HG03342 (cell line): ENCODE measurements at regions not wholly inside any gene's neighbourhood (a gene's known extent, or its start where the extent isn't known, plus 50 kb on each side); places are given as distances from the start of the nearest gene placed in this dataset.
"Not testable (repeated sequence)": the region's sequence is repeated elsewhere in the genome, so short reads cannot be mapped to it uniquely, and the experiment has no call there.

Experiments used
- ATAC-seq: cut with Tn5 transposase; IDR thresholded peaks from one replicate; pipeline ENCODE4 v1.9.1; 2021; ENCODE audit warnings: mild to moderate bottlenecking, moderate library complexity; ENCODE audit not compliant: unreplicated experiment

DNA sequence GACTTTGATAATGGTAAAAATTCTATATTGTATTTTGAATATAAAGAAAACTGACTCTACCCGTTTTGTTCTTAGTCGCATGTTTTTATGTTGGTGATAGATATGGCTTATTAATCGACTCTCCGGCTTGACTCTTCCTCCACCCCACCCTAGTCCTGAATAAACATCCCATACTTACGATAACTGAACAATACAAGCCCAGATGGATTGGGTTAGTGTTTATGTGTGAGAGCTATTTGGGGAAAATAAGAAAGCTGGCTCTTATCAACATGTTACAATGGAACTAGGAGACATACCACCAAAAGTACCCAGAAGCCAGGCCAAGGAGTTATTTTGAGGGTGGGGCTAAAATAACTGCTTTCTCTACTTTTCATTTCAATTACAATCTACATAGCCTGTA, 796.3 kb downstream of the DIAPH3 start:
- no peak for ATAC-seq

DNA sequence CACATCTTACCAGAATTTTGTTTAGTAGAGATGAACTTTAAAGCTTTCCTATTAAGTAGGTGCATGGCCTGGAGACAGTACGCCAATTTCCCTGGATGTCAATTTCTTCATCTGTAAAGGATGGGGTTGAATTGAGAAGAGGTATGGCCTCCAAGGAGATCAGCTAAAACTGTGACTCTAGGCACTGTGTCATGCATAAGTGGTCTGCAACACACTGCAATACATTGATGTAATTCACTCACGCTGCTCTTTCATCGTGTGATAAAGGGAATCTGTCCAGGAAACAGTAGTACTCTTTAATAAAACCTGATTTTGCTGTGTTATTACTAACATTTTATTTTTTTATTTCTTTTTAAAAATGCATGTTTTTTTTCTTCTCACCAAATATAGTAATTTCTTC, 795.8 kb downstream of the DIAPH3 start:
- ATAC-seq: no peak

DNA sequence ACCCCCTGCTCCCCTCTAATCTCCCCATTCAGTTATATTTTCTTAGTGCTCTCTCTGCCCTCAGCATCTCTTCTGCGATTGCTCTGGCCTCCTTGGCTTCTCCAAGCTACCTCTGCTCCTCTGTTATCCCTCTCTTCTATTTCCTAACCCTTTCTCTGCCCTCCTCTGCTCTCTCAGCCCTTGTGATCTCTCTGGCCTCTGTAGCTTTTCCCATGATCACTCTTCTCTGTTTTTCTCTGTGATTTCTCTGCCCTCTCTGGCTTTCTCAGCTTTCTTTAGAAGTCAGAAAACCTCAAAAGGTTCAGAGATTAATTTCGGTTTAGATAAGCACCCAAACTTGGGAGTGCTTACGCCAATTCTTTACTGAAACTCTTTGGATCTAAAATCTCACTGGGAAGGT, 795.0 kb downstream of the DIAPH3 start:
- ATAC-seq: no peak

- ATAC-seq: no peak
Observed at GRCh38 chr13:59371229-59371628, 792.5 kb downstream of the DIAPH3 start.

DNA sequence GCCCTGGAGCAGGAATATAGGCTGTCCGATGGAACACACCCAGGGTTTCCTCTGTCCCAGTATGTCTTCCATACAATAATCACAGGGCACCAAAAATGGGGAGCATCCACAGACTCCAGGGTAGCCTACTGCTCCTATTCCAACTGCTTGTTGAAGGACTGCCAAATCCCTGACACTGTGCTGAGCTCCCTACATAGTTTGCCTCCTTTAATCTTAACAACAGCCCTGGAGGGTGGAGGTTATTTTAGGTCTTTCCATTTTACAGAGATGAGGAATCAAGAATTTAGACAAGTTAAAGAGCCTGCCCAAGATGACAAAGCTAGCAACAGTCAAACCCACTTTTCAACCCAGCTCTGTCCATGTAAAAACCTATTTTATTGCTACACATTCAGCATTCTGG, 790.4 kb downstream of the DIAPH3 start:
- ATAC-seq: no peak

- no peak for ATAC-seq
Observed at GRCh38 chr13:59374691-59375090, 789.0 kb downstream of the DIAPH3 start.

- no peak for ATAC-seq
Observed at GRCh38 chr13:59384154-59384553, 779.6 kb downstream of the DIAPH3 start.

- peak; percentile 100 for ATAC-seq
Observed at GRCh38 chr13:59391696-59392095, 772.0 kb downstream of the DIAPH3 start.

DNA sequence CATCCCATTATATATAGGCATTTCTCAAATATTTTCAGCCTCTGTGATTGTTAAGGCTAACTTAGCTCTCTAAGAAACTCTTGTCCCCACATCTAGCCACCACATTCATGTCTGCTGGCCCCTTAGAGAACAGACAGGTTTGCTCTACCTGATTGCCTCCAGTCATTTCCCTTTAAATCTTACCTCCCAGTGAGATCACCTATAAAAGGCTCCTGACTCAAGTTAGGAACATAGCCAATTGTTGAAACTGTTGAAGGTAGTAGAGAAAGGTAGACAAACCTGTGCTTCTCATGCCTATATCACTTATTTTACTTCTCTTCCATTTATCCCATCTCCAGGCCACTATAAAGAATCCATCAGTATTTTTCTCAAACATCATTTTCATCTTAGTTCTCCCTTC, 771.4 kb downstream of the DIAPH3 start:
- ATAC-seq: no peak

DNA sequence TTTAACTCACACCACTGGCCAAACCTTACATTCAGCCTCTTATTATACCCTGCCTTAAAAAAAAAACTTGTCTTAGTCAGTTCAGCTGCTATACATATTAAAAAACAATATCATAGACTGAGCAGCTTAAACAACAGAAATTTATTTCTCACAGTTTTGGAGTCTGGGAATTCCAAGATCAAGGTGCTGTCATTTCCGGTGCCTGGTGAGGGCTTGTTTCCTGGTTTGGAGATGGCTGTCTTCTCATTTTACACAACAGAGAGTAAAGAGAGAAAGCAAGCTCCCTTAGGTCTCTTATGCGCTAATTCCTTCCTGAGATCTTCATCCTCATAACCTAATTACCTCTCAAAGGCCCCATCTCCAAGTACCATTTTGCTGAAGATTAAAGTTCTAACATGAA, 769.2 kb downstream of the DIAPH3 start:
- no peak for ATAC-seq

DNA sequence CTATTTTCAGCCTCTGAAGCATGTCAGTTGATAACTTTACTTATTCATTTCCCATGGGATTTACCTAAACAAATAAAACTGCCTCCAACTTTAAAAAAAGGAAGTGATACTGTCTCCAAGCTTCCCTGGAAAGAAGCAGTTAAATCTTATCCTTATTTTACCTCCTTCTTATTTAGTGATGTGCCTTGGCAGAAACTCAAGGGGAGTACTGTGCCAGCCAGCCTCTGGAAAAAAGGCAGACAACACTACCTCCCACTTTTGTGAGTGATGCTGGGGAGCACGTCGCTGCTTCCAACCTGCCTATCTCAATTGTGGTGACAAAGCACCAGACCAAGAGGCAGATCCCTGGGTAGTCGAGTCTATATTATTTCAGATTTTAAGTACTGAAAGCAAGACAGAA, 765.6 kb downstream of the DIAPH3 start:
- ATAC-seq: no peak

- no peak for ATAC-seq
Observed at GRCh38 chr13:59398661-59399060, 765.1 kb downstream of the DIAPH3 start.

GRCh38 chr13:59399513-59399912, 764.2 kb downstream of the DIAPH3 start:
- ATAC-seq: no peak

DNA sequence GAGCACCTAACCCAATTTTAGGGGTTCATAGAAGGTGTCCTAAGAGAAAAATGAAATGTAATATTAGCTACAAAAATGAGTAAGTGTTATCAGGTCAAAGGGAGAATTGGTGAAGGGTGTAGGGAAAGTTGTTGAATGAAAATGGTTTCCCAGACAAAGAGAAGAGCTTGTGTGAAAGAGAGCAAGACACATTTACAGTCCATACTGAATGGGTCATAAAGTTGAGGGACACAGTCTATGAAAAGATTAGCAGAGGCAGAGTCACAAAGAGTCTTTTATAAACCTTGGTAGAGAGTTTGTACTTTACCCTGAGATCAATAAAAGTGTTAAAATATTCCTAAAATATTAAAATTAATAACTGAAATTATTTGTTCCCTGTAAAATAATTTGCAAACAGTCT, 759.4 kb downstream of the DIAPH3 start:
- ATAC-seq: no peak

DNA sequence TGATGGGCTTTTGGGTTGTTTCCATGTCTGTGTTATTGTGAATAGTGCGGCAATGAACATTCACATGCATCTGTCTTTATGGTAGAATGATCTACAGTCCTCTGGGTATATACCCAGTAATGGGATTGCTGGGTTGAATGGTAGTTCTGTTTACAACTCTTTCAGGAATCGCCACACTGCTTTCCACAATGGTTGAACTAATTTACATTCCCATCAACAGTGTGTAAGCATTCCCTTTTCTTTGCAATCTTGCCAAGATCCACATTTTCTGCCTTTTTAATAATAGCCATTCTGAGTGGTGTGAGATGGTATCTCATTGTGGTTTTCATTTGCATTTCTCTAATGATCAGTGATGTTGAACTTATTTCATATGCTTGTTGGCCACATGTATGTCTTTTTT, 756.5 kb downstream of the DIAPH3 start:
- not testable (repeated sequence) for ATAC-seq

DNA sequence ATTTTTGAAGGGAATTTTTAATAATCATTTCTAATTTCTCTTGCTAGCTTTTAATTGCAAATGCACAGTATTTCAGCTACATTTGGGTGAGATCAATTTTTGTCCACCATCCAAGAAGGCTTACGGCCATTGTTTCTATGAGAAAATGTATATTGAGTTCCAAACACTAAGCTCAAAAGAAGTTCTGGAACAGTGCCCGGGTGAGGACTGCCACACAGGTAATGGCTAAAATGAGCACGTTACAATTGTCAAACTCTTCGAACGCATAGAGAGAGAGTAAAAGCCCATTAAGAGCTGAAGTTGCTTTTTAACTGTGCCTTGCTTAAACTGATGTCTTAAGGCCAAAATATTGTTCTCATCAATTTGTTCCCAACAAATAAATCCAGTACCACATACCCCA, 755.0 kb downstream of the DIAPH3 start:
- no peak for ATAC-seq

DNA sequence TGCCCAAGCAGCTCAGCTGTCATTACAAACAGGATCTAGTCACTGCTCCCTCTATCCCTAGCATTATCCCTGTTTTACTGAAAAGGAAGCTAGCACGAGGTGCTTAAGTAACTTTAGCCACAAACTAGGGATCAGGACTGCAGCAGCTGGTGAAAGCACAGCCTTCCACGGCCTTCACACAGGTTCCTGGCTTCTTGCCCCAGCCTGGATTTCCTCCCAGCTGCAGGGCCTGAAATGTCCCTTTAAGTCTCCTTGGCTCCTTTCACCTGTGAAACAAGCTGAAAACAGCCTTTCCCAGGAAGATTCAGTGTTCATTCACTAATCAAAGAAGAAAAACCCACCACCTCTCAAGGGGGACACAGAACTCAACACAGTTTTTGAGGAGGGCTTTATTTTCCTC, 754.5 kb downstream of the DIAPH3 start:
- ATAC-seq: no peak

GRCh38 chr13:59409634-59410200, 754.0 kb downstream of the DIAPH3 start:
- ATAC-seq: no peak

DNA sequence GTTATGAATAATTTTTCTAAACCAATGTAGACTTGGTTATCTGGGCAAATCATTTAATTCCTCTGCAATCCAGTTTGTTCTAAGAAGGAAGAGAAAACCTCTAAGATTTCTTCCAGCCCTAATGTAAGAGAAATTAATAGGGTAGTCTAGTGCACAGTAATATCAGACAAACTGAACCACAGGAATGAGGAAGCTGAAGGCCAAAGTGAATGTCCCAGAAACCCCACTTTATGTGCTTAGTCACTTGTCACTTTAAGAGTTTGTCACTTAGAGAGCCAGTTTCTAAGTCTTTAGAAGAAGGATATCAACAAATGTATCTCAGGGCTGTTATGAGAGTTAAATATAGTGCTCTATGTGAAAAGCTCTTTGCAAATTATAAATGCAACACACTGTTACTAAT, 750.6 kb downstream of the DIAPH3 start:
- ATAC-seq: peak; percentile 98

DNA sequence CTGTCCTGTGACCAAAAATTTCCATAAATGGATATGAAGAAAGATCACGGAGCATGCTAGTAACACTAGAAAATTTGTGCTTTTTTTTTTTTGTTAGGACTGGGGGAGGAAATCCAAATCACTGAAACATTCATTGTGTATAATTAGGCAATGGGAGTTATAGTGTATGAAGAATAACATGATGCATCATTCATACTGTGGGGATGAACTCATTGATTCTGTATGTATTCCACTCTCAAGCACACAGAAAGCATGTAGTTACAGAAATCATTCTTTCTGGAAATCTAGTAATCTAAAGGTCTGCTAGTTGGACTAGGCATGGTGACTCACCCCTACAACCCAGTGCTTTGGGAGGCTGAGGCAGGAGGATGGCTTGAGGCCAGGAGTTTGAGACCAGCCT, 749.7 kb downstream of the DIAPH3 start:
- no peak for ATAC-seq

DNA sequence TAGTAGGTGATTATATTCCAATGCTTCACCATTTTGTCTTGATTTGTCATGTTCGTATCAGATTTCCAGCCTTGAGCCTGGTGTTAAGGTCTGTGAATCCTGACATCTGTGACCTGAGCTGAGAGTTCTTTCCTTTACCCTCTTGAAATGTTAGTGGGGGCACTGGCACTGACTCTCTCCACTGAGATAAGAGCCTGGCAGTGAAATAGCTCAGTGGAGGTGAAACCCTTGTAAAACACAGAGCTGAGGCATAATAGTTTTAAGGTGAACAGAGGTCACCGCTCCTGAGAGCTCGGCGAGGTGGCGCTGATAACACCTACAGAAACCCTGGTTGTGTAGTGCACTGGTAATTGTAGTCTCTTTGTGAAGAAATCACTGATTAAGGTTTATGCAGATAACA, 748.2 kb downstream of the DIAPH3 start:
- no peak for ATAC-seq

GRCh38 chr13:59416561-59416960, 747.2 kb downstream of the DIAPH3 start:
- no peak for ATAC-seq

DNA sequence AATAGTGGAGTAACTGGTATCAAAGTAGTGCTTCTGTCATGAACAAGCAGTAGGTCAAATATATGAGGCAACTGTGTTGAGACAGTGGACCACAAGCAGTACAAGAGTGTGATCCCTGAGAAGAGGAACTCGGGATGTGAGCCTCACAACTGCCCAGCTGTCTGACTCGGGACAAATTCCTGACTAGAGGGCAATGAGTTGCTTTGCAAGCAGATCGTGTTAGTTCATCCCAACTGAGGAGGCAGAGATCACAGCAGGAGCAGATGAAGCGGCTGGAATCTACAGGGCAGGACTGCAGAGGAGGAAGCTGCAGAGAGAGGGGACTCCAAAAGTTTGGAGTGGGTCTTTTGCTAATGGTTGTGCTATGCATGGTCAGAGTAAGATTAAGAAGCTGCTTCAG, 741.1 kb downstream of the DIAPH3 start:
- ATAC-seq: no peak
